Stomach (tissue), 8 donors: ENCODE measurements at regions not wholly inside any gene's neighbourhood (a gene's known extent, or its start where the extent isn't known, plus 50 kb on each side); places are given as distances from the start of the nearest gene placed in this dataset.

Experiments
- DNase-seq, 2 donors: peaks; one replicate each; pipeline versions ENCODE4 v3.0.0 to v3.0.0-alpha.2; 2013 to 2019
- H3K27ac ChIP-seq, 5 donors: fragments of 200-600 bp in 4 of 5; sonication (generic) in 4 of 5; one replicate each; pipeline ENCODE4 v1.5.1; 2013 to 2019; ENCODE audit warnings: mild to moderate bottlenecking in 1 of 5, moderate library complexity in 1 of 5
- H3K27me3 ChIP-seq, 3 donors: fragments of 200-600 bp; sonication (generic); one replicate each; pipeline ENCODE4 v1.5.1; 2017 to 2019; ENCODE audit warnings: mixed run types in 1 of 3
- H3K36me3 ChIP-seq, 4 donors: fragments of 200-600 bp; sonication (generic); 1 replicate in 3 of 4; 2 replicates in 1 of 4; pipeline ENCODE4 v1.5.1; 2016 to 2019
- H3K4me1 ChIP-seq, 4 donors: fragments of 200-600 bp; sonication (generic); one replicate each; pipeline ENCODE4 v1.5.1; 2016 to 2019
- H3K4me3 ChIP-seq, 4 donors: fragments of 200-600 bp; sonication (generic) in 3 of 4; one replicate each; pipeline ENCODE4 v1.5.1; 2016 to 2019; ENCODE audit warnings: mild to moderate bottlenecking in 1 of 4
- H3K9me3 ChIP-seq, 4 donors: fragments of 200-600 bp; sonication (generic); one replicate each; pipeline ENCODE4 v1.5.1; 2016 to 2019
- CTCF ChIP-seq, 7 experiments: fragments of 450-650 bp in 4 of 7; fragments of 200-600 bp in 3 of 7; sonication (generic) in 3 of 7; IDR thresholded peaks; one replicate each; pipeline ENCODE4 v1.5.1; 2016 to 2019; ENCODE audit warnings: antibody characterized with exemption in 7 of 7, control low read depth in 2 of 7, mild to moderate bottlenecking in 1 of 7
- EP300 ChIP-seq: sonication (generic); formaldehyde crosslinking; IDR thresholded peaks from one replicate; pipeline ENCODE4 v1.6.1; 2017; ENCODE audit warnings: antibody characterized with exemption
- POLR2A ChIP-seq, 4 donors: fragments of 450-650 bp; IDR thresholded peaks; one replicate each; pipeline ENCODE4 v1.6.1; 2016; ENCODE audit warnings: antibody characterized with exemption in 4 of 4, control low read depth in 2 of 4, mild to moderate bottlenecking in 1 of 4, moderate library complexity in 1 of 4
- POLR2AphosphoS5 ChIP-seq, 3 donors: sonication (generic); formaldehyde crosslinking; IDR thresholded peaks; one replicate each; pipeline ENCODE4 v1.6.1; 2016; ENCODE audit warnings: antibody characterized with exemption in 3 of 3
- WGBS, 5 donors: extraction: QIAGEN DNeasy Blood & Tissue Kit in 3 of 5; methylation state at CpG; one replicate each; pipeline versions ENCODE4 v1.1.5 to v1.1.7; 2013 to 2018; 5-methylcytosine and 5-hydroxymethylcytosine counted together
- intact Hi-C: fragments of 100-400 bp; cut with DNase I; formaldehyde crosslinking; loops from one replicate; pipeline ENCODE4 v1.15.1; 2023; ENCODE audit warnings: low total_unique reads
- donor health status: healthy with polysubstance abuse.
- donor health status: Bipolar disorder and iron deficiency.
- donor health status: healthy.

- H3K27ac ChIP-seq, result no peak overlapping the region
- H3K9me3 ChIP-seq, result no peaks in the 10 kb centered on the region
- intact Hi-C loops, result no loop called here
- H3K36me3 ChIP-seq, result no peaks in the 10 kb centered on the region
- H3K4me1 ChIP-seq, result no peaks in the 10 kb centered on the region
- 30 to 50% (median 39%) methylated on average over 3 to 4 of the region's 4 CpGs for WGBS, 5 donors
- DNase-seq, result no peak
- H3K4me3 ChIP-seq, result no peak overlapping the region
- H3K27me3 ChIP-seq, result peaks cover 0 to 6% (median 0%) of the 10 kb centered on the region in 3 donors
- TF ChIP-seq POLR2A (IDR thresholded peaks at IDR 0.05), result no peak
These were observed 135.8 kb upstream of the IL1RAPL2 start for GRCh38 chrX:104430072-104430741.

GRCh38 chrX:104428231-104428630 is 137.8 kb upstream of the IL1RAPL2 start:
- WGBS, 5 donors, result 65 to 91% (median 77%) methylated on average over 2 of the region's 2 CpGs
- Histone ChIP-seq H3K4me3 (no peak overlapping the region), H3K4me1 (no peaks in the 10 kb centered on the region), H3K9me3 (no peaks in the 10 kb centered on the region), H3K27me3 (no peaks in the 10 kb centered on the region), H3K36me3 (no peaks in the 10 kb centered on the region), H3K27ac (no peak overlapping the region)
- TF ChIP-seq POLR2AphosphoS5 (IDR thresholded peaks at IDR 0.05) (no peak), POLR2A (IDR thresholded peaks at IDR 0.05) (no peak), CTCF (IDR thresholded peaks at IDR 0.05) (no peak), EP300 (no peak)
- intact Hi-C loops, result no loop called here
- DNase-seq, result no peak

- Histone ChIP-seq H3K36me3 (no peaks in the 10 kb centered on the region), H3K9me3 (no peaks in the 10 kb centered on the region), H3K4me3 (no peak overlapping the region), H3K4me1 (no peaks in the 10 kb centered on the region), H3K27me3 (no peaks in the 10 kb centered on the region), H3K27ac (no peak overlapping the region)
- no peak for DNase-seq
- intact Hi-C loops, result no loop called here
- no peak for TF ChIP-seq POLR2A (IDR thresholded peaks at IDR 0.05)
- TF ChIP-seq CTCF (IDR thresholded peaks at IDR 0.05), result no peak
- no peak for TF ChIP-seq POLR2AphosphoS5 (IDR thresholded peaks at IDR 0.05)
- TF ChIP-seq EP300, result no peak
- 55 to 66% (median 59%) methylated on average over 3 of the region's 3 CpGs for WGBS, 5 donors
These were observed 138.3 kb upstream of the IL1RAPL2 start for GRCh38 chrX:104427693-104428092.

GRCh38 chrX:104427073-104427472 is 138.9 kb upstream of the IL1RAPL2 start:
- intact Hi-C loops, result no loop called here

More at GRCh38 chrX:104427073-104427472, 138.9 kb upstream of the IL1RAPL2 start:
- DNase-seq, result no peak
- H3K4me1 ChIP-seq, result no peaks in the 10 kb centered on the region
- no peaks in the 10 kb centered on the region for H3K27me3 ChIP-seq
- no peak overlapping the region for H3K4me3 ChIP-seq
- TF ChIP-seq POLR2AphosphoS5 (IDR thresholded peaks at IDR 0.05) (no peak), POLR2A (IDR thresholded peaks at IDR 0.05) (no peak), CTCF (IDR thresholded peaks at IDR 0.05) (no peak)
- WGBS, 5 donors, result 45 to 57% (median 51%) methylated on average over 6 of the region's 6 CpGs
- H3K27ac ChIP-seq, result no peak overlapping the region
- no peaks in the 10 kb centered on the region for H3K36me3 ChIP-seq
- H3K9me3 ChIP-seq, result no peaks in the 10 kb centered on the region
